Mesenchymal stem cell (in vitro differentiated cells and primary cell): ENCODE measurements at regions not wholly inside any gene's neighbourhood (a gene's known extent, or its start where the extent isn't known, plus 50 kb on each side); places are given as distances from the start of the nearest gene placed in this dataset.

Source experiments
- DNase-seq: peaks from one replicate; pipeline ENCODE4 v3.0.0-alpha.2; 2013
- H2AFZ ChIP-seq: one replicate; pipeline ENCODE4 v1.6.1; 2013; ENCODE audit warnings: low read depth, mild to moderate bottlenecking, control low read depth, inconsistent platforms, low read length, moderate library complexity
- H2AK5ac ChIP-seq: 2 replicates; pipeline ENCODE4 v1.6.1; 2013; ENCODE audit warnings: low read length, moderate library complexity, mild to moderate bottlenecking, inconsistent platforms; ENCODE audit not compliant: severe bottlenecking
- H2BK120ac ChIP-seq: one replicate; pipeline ENCODE4 v1.6.1; 2013; ENCODE audit warnings: low read depth, mild to moderate bottlenecking, inconsistent platforms, low read length, moderate library complexity
- H2BK12ac ChIP-seq, 2 experiments: one replicate each; pipeline ENCODE4 v1.6.1; 2013; ENCODE audit warnings: inconsistent platforms in 2 of 2, low read length in 2 of 2, mild to moderate bottlenecking in 2 of 2, moderate library complexity in 2 of 2, control low read depth in 1 of 2
- H2BK15ac ChIP-seq: one replicate; pipeline ENCODE4 v1.6.1; 2013; ENCODE audit warnings: mild to moderate bottlenecking, low read depth, inconsistent platforms; ENCODE audit not compliant: poor library complexity, severe bottlenecking
- H2BK5ac ChIP-seq: 2 replicates; pipeline ENCODE4 v1.6.1; 2013; ENCODE audit warnings: low read depth, mild to moderate bottlenecking, low read length, control low read depth, inconsistent platforms; ENCODE audit not compliant: poor library complexity, severe bottlenecking
- H3K14ac ChIP-seq, 2 experiments: one replicate each; pipeline ENCODE4 v1.6.1; 2013; ENCODE audit warnings: inconsistent platforms in 2 of 2, low read length in 2 of 2, control low read depth in 1 of 2, mild to moderate bottlenecking in 1 of 2, moderate library complexity in 1 of 2
- H3K18ac ChIP-seq, 2 experiments: one replicate each; pipeline ENCODE4 v1.6.1; 2013; ENCODE audit warnings: inconsistent platforms in 2 of 2, low read length in 2 of 2, control low read depth in 1 of 2, low read depth in 1 of 2, mild to moderate bottlenecking in 1 of 2
- H3K23ac ChIP-seq, 2 experiments: one replicate each; pipeline ENCODE4 v1.6.1; 2013; ENCODE audit warnings: inconsistent platforms in 2 of 2, low read length in 2 of 2, mild to moderate bottlenecking in 2 of 2, moderate library complexity in 2 of 2, control low read depth in 1 of 2
- H3K27ac ChIP-seq: 2 replicates; pipeline ENCODE4 v1.5.1; 2013; ENCODE audit warnings: mild to moderate bottlenecking, moderate library complexity, low read length, control low read depth, inconsistent platforms; ENCODE audit not compliant: poor library complexity, severe bottlenecking
- H3K27me3 ChIP-seq, 2 experiments: 2 replicates each; pipeline versions ENCODE4 v1.6.1 to v1.7.0; 2013; ENCODE audit warnings: low read length in 2 of 2, mild to moderate bottlenecking in 2 of 2, moderate library complexity in 2 of 2, control low read depth in 1 of 2, inconsistent platforms in 1 of 2; ENCODE audit not compliant: control insufficient read depth in 1 of 2, insufficient read depth in 1 of 2
- H3K36me3 ChIP-seq, 2 experiments: 2 replicates each; pipeline versions ENCODE4 v1.6.1 to v1.7.0; 2013; ENCODE audit warnings: low read length in 2 of 2, control low read depth in 1 of 2, inconsistent platforms in 1 of 2, low read depth in 1 of 2, mild to moderate bottlenecking in 1 of 2; ENCODE audit not compliant: insufficient read depth in 2 of 2, control insufficient read depth in 1 of 2
- H3K4ac ChIP-seq, 2 experiments: one replicate each; pipeline ENCODE4 v1.6.1; 2013; ENCODE audit warnings: inconsistent platforms in 2 of 2, low read length in 2 of 2, mild to moderate bottlenecking in 2 of 2, moderate library complexity in 2 of 2, control low read depth in 1 of 2, low read depth in 1 of 2
- H3K4me1 ChIP-seq: 2 replicates; pipeline ENCODE4 v1.6.1; 2013; ENCODE audit warnings: low read depth, low read length, control low read depth; ENCODE audit not compliant: control insufficient read depth, insufficient read depth
- H3K4me2 ChIP-seq: 2 replicates; pipeline ENCODE4 v1.6.1; 2013; ENCODE audit warnings: low read length, mild to moderate bottlenecking, inconsistent platforms; ENCODE audit not compliant: poor library complexity, severe bottlenecking
- H3K4me3 ChIP-seq, 2 experiments: 2 replicates each; pipeline versions ENCODE4 v1.5.1 to v1.7.0; 2013; ENCODE audit warnings: low read length in 2 of 2, mild to moderate bottlenecking in 2 of 2, control low read depth in 1 of 2, low read depth in 1 of 2; ENCODE audit not compliant: insufficient read depth in 1 of 2
- H3K79me1 ChIP-seq: replicated peaks from 2 replicates; pipeline ENCODE4 v1.6.1; 2013; ENCODE audit warnings: mild to moderate bottlenecking, control low read depth, low read length, inconsistent platforms; ENCODE audit not compliant: poor library complexity, severe bottlenecking
- H3K9ac ChIP-seq: 2 replicates; pipeline ENCODE4 v1.7.0; 2013; ENCODE audit warnings: mild to moderate bottlenecking, low read length, moderate library complexity
- H3K9me3 ChIP-seq: 2 replicates; pipeline ENCODE4 v1.7.0; 2013; ENCODE audit warnings: mild to moderate bottlenecking, low read length; ENCODE audit not compliant: control insufficient read depth
- H4K8ac ChIP-seq: one replicate; pipeline ENCODE4 v1.6.1; 2013; ENCODE audit warnings: inconsistent platforms, mild to moderate bottlenecking, low read length, moderate library complexity
- H4K91ac ChIP-seq: one replicate; pipeline ENCODE4 v1.6.1; 2013; ENCODE audit warnings: mild to moderate bottlenecking, low read length, inconsistent platforms
- WGBS: methylation state at CpG from one replicate; pipeline ENCODE4 v1.1.7; 2013; ENCODE audit warnings: mixed read lengths; 5-methylcytosine and 5-hydroxymethylcytosine counted together

DNA sequence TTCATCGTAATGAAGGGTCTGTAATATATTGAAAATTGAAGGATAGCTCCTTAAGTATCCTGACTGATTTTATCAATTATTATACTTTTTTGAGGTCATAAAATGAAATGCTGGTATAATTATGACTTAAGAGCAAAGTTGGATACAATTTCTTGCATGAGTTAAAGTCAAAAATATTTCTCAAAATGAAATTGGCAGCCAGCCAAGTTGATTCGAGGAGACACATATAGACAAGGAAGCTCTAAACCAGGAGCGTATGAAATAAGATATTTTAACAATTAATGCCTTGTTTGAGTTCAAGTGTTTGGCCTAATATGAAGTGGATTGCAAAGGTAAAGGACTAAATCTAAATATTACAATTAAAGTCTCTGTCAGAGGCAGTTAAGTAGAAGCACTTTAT is 260.4 kb upstream of the DSEL start:
- H2AK5ac ChIP-seq: no peak overlapping the region
- no peak overlapping the region for H2BK120ac ChIP-seq
- H2AFZ ChIP-seq: no peak overlapping the region
- no peak overlapping the region for H3K23ac ChIP-seq
- no peaks in the 10 kb centered on the region for H3K36me3 ChIP-seq
- no peak overlapping the region for H2BK12ac ChIP-seq
- H3K18ac ChIP-seq: no peak overlapping the region
- no peak overlapping the region for H3K4me2 ChIP-seq
- WGBS: 85% methylated on average over 2 of the region's 3 CpGs
- H3K14ac ChIP-seq: no peak overlapping the region
- no peak overlapping the region for H3K9ac ChIP-seq
- H3K4me3 ChIP-seq: no peak overlapping the region
- DNase-seq: no peak
- no peaks in the 10 kb centered on the region for H3K9me3 ChIP-seq
- no peak overlapping the region for H2BK15ac ChIP-seq
- no peak overlapping the region for H4K91ac ChIP-seq
- H3K27ac ChIP-seq: no peak overlapping the region
- no peak overlapping the region for H3K4ac ChIP-seq
- H3K79me1 ChIP-seq: no peaks in the 10 kb centered on the region
- no peaks in the 10 kb centered on the region for H3K4me1 ChIP-seq
- H2BK5ac ChIP-seq: no peak overlapping the region
- no peak overlapping the region for H4K8ac ChIP-seq
- no peaks in the 10 kb centered on the region for H3K27me3 ChIP-seq

DNA sequence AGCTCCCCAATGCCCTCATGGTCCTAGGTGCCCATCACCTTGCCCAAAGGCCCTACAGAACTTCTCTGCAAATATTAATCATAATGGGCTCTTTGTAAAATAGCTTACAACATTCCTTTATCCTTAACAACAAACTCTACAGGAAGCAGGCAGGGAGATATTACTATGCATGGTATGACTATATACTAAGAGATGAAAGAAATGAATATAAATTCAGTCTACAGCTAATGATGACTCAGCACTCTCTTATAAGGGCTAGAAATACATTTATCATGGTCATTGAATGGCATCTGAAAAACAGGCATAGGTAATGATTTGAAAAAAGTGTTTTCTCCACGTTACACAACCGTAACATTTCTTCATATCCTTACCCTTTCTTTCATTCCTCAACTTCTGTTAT is 254.8 kb upstream of the DSEL start:
- no peak overlapping the region for H2BK5ac ChIP-seq
- H2AK5ac ChIP-seq: no peak overlapping the region
- DNase-seq: peak; percentile 17
- H3K27me3 ChIP-seq: no peaks in the 10 kb centered on the region
- no peak overlapping the region for H2AFZ ChIP-seq
- no peak overlapping the region for H2BK12ac ChIP-seq
- no peak overlapping the region for H3K9ac ChIP-seq
- H4K8ac ChIP-seq: no peak overlapping the region
- H3K4me1 ChIP-seq: peaks cover 4% of the 10 kb centered on the region
- H3K36me3 ChIP-seq: no peaks in the 10 kb centered on the region
- peak overlapping the region; percentile 29 for H3K27ac ChIP-seq
- no peak overlapping the region for H3K23ac ChIP-seq
- H3K18ac ChIP-seq: peak overlapping the region in 1 of 2 experiments; percentile 27
- H3K4ac ChIP-seq: peak overlapping the region in 1 of 2 experiments; percentile 28
- no peak overlapping the region for H4K91ac ChIP-seq
- WGBS: 69% methylated on average over 2 of the region's 2 CpGs
- H2BK15ac ChIP-seq: no peak overlapping the region
- no peak overlapping the region for H3K4me3 ChIP-seq
- no peaks in the 10 kb centered on the region for H3K9me3 ChIP-seq
- H2BK120ac ChIP-seq: no peak overlapping the region
- no peaks in the 10 kb centered on the region for H3K79me1 ChIP-seq
- peak overlapping the region in 1 of 2 experiments; percentile 60 for H3K14ac ChIP-seq
- no peak overlapping the region for H3K4me2 ChIP-seq

DNA sequence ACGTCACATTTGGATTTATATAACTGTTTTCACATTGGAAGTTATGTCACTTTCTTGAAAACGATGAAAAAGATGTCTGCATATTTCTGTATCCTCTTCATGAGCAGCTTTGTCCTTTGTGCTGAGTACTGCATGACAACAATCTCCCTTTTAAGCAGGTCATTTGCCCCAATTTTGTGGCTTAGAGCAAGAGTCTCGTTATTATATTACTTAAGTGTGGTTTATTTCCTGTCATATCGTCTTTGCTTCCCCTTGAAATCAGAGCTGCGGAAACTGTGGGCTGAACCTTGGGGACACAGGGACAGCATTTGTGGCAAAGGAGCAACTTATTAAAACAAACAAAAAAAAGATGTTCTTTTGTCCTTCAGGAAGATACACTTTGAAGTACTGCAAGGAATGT is 254.0 kb upstream of the DSEL start:
- H4K91ac ChIP-seq: no peak overlapping the region

DNA sequence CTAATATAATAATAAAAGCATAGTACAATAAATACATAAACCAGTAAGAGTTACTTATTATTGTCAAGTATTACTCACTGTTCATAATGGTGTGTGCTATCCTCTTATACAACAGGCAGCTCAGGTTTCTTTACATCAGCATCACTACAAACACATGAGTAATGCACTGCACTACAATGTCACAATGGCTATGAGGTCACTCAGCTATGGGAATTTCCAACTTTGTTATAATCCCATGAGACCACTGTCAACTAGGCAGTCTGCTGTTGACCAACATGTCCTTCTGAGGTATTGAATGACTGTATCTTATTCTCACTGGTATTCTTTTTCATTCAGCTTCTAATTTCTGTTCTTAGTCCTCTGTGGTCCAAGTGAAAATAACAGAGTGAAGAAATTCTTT is 250.4 kb upstream of the DSEL start:
- no peaks in the 10 kb centered on the region for H3K9me3 ChIP-seq
- no peak overlapping the region for H3K9ac ChIP-seq
- no peak overlapping the region for H2BK5ac ChIP-seq
- peak; percentile 93 for DNase-seq
- H3K4me2 ChIP-seq: no peak overlapping the region
- no peak overlapping the region for H2AFZ ChIP-seq
- no peak overlapping the region for H3K4ac ChIP-seq
- peaks cover 4% of the 10 kb centered on the region for H3K4me1 ChIP-seq
- no peak overlapping the region for H3K27ac ChIP-seq
- no peak overlapping the region for H3K14ac ChIP-seq
- no peak overlapping the region for H2AK5ac ChIP-seq
- no peak overlapping the region for H2BK120ac ChIP-seq
- H3K36me3 ChIP-seq: no peaks in the 10 kb centered on the region
- H4K8ac ChIP-seq: no peak overlapping the region
- no peak overlapping the region for H3K4me3 ChIP-seq
- H3K79me1 ChIP-seq: no peaks in the 10 kb centered on the region
- no peak overlapping the region for H2BK15ac ChIP-seq
- no peak overlapping the region for H3K23ac ChIP-seq
- H4K91ac ChIP-seq: no peak overlapping the region
- H3K18ac ChIP-seq: no peak overlapping the region
- H3K27me3 ChIP-seq: no peaks in the 10 kb centered on the region
- no peak overlapping the region for H2BK12ac ChIP-seq

More for the DNA sequence above, 254.0 kb upstream of the DSEL start:
- Histone ChIP-seq H3K36me3 (no peaks in the 10 kb centered on the region), H3K27me3 (no peaks in the 10 kb centered on the region), H2BK12ac (no peak overlapping the region), H3K18ac (no peak overlapping the region), H3K9me3 (no peaks in the 10 kb centered on the region), H3K23ac (no peak overlapping the region), H3K4me1 (peaks cover 4% of the 10 kb centered on the region), H4K8ac (no peak overlapping the region), H3K9ac (no peak overlapping the region), H3K4me3 (no peak overlapping the region), H2AFZ (no peak overlapping the region), H3K14ac (no peak overlapping the region), H3K4me2 (no peak overlapping the region), H2BK120ac (no peak overlapping the region), H3K27ac (no peak overlapping the region), H3K79me1 (no peaks in the 10 kb centered on the region), H2BK15ac (no peak overlapping the region), H2BK5ac (no peak overlapping the region), H3K4ac (no peak overlapping the region), H2AK5ac (no peak overlapping the region)
- DNase-seq: no peak
- WGBS: 69% methylated on average over 3 of the region's 5 CpGs
